Thoracic aorta (tissue), 2 donors: ENCODE measurements at regions not wholly inside any gene's neighbourhood (a gene's known extent, or its start where the extent isn't known, plus 50 kb on each side); places are given as distances from the start of the nearest gene placed in this dataset.

Experiments
- ATAC-seq: fragments of 150-250 bp; one replicate; pipeline ENCODE4 v1.8.0; 2017; ENCODE audit warnings: low read depth; ENCODE audit not compliant: insufficient number of reproducible peaks, low FRiP score
- DNase-seq: peaks from one replicate; pipeline ENCODE4 v3.0.0-alpha.2; 2020; ENCODE audit warnings: low spot score
- H3K27ac ChIP-seq, 2 donors: fragments of 200-600 bp; sonication (generic); 1 replicate in 1 of 2; 2 replicates in 1 of 2; pipeline ENCODE4 v1.5.1; 2016; ENCODE audit warnings: mild to moderate bottlenecking in 2 of 2, moderate library complexity in 2 of 2
- H3K27me3 ChIP-seq: fragments of 200-600 bp; sonication (generic); replicated peaks from 2 replicates; pipeline ENCODE4 v1.6.0; 2016; ENCODE audit warnings: mild to moderate bottlenecking; ENCODE audit not compliant: insufficient read depth
- H3K36me3 ChIP-seq: fragments of 200-600 bp; sonication (generic); one replicate; pipeline ENCODE4 v1.5.1; 2016
- H3K4me1 ChIP-seq, 2 donors: fragments of 200-600 bp; sonication (generic); 1 replicate in 1 of 2; 2 replicates in 1 of 2; pipeline versions ENCODE4 v1.5.1 to v1.6.0; 2016; ENCODE audit warnings: low read depth in 2 of 2, mild to moderate bottlenecking in 1 of 2; ENCODE audit not compliant: control insufficient read depth in 1 of 2
- H3K4me3 ChIP-seq: fragments of 200-600 bp; sonication (generic); 2 replicates; pipeline ENCODE4 v1.5.1; 2016; ENCODE audit warnings: mild to moderate bottlenecking
- H3K9me3 ChIP-seq: fragments of 200-600 bp; sonication (generic); 2 replicates; pipeline ENCODE4 v1.5.1; 2016
- TF ChIP-seq, protein P1 (sequence below): fragments of 200-600 bp; sonication (generic); IDR thresholded peaks from one replicate; pipeline ENCODE4 v1.5.1; 2019; ENCODE audit warnings: antibody characterized with exemption

- Histone ChIP-seq H3K27me3 (no peaks in the 10 kb centered on the region), H3K4me3 (no peak overlapping the region), H3K36me3 (no peaks in the 10 kb centered on the region), H3K4me1 (no peaks in the 10 kb centered on the region), H3K9me3 (no peaks in the 10 kb centered on the region), H3K27ac (no peak overlapping the region)
- ATAC-seq (no peak), DNase-seq (no peak)
- TF ChIP-seq, protein P1, sequence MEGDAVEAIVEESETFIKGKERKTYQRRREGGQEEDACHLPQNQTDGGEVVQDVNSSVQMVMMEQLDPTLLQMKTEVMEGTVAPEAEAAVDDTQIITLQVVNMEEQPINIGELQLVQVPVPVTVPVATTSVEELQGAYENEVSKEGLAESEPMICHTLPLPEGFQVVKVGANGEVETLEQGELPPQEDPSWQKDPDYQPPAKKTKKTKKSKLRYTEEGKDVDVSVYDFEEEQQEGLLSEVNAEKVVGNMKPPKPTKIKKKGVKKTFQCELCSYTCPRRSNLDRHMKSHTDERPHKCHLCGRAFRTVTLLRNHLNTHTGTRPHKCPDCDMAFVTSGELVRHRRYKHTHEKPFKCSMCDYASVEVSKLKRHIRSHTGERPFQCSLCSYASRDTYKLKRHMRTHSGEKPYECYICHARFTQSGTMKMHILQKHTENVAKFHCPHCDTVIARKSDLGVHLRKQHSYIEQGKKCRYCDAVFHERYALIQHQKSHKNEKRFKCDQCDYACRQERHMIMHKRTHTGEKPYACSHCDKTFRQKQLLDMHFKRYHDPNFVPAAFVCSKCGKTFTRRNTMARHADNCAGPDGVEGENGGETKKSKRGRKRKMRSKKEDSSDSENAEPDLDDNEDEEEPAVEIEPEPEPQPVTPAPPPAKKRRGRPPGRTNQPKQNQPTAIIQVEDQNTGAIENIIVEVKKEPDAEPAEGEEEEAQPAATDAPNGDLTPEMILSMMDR = no peak
These were observed 324.3 kb downstream of the GABRG2 start for GRCh38 chr5:162391833-162392232.

- no peak for ATAC-seq
- no peak for DNase-seq
- TF ChIP-seq, protein P1 = no peak
- H3K4me1 ChIP-seq = no peaks in the 10 kb centered on the region
- no peak overlapping the region for H3K27ac ChIP-seq
- no peaks in the 10 kb centered on the region for H3K36me3 ChIP-seq
- no peaks in the 10 kb centered on the region for H3K27me3 ChIP-seq
- no peaks in the 10 kb centered on the region for H3K9me3 ChIP-seq
- H3K4me3 ChIP-seq = no peak overlapping the region
These were observed 324.8 kb downstream of the GABRG2 start for GRCh38 chr5:162392336-162392735.

- no peaks in the 10 kb centered on the region for H3K36me3 ChIP-seq
- no peak for ATAC-seq
- no peak overlapping the region for H3K4me3 ChIP-seq
- no peak overlapping the region for H3K27ac ChIP-seq
- H3K4me1 ChIP-seq = no peaks in the 10 kb centered on the region
- no peaks in the 10 kb centered on the region for H3K9me3 ChIP-seq
- no peak for DNase-seq
- TF ChIP-seq, protein P1 = no peak
- no peaks in the 10 kb centered on the region for H3K27me3 ChIP-seq
These were observed 326.0 kb downstream of the GABRG2 start for GRCh38 chr5:162393534-162393933.

DNA sequence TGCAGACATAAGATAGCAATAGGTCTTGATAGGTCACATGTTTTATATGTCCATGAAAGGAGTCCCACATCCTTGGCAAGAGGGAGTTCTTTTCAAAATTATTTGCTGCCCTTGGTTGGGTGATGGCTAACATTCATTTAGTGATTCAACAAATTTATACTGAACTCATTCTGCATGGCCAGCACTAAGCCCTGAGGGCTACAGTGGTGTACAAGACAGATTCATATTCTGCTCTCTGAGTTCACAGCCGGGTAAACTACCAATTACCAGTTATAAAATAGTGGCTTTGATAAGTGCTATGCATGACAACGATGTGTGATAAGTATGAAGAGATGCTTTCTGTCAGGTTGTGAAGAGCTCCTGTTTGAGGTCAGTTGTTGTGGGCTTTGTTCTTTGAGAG, 340.0 kb downstream of the GABRG2 start:
- Histone ChIP-seq H3K27ac (no peak overlapping the region), H3K4me3 (no peak overlapping the region), H3K9me3 (no peaks in the 10 kb centered on the region), H3K36me3 (no peaks in the 10 kb centered on the region), H3K4me1 (no peaks in the 10 kb centered on the region), H3K27me3 (no peaks in the 10 kb centered on the region)
- DNase-seq (no peak), ATAC-seq (no peak)
- TF ChIP-seq, protein P1 = no peak

- no peaks in the 10 kb centered on the region for H3K4me1 ChIP-seq
- H3K27me3 ChIP-seq = no peaks in the 10 kb centered on the region
- H3K4me3 ChIP-seq = no peak overlapping the region
- H3K36me3 ChIP-seq = no peaks in the 10 kb centered on the region
- H3K27ac ChIP-seq = no peak overlapping the region
- ATAC-seq = no peak
- no peaks in the 10 kb centered on the region for H3K9me3 ChIP-seq
- TF ChIP-seq, protein P1 = no peak
- no peak for DNase-seq
These were observed 342.8 kb downstream of the GABRG2 start for GRCh38 chr5:162410365-162410764.
